ENCODE measurements at regions not wholly inside any gene's neighbourhood (a gene's known extent, or its start where the extent isn't known, plus 50 kb on each side); places are given as distances from the start of the nearest gene placed in this dataset.

DNA sequence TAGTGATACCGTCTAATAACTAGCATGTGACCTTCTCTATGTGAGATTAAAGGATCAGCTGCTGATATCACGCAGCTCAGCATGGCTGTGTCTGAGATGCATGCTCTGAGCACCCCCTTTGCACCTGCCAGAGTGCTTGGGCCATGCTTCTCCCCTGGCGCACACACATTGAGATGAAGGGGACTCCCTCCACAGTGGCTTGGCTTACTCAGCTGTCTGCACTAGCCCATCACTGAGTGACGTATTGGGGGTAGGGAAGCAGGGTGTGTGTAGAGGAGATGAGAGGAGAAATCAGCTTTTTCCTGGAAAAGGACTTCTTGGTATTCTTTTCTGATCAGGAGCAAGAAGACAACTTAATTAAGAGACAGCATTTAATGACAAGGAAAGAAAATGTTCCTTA is 216.5 kb downstream of the BLID start:
- no peak for TF ChIP-seq POLR2A (IDR thresholded peaks at IDR 0.05)
- TF ChIP-seq, protein P1, sequence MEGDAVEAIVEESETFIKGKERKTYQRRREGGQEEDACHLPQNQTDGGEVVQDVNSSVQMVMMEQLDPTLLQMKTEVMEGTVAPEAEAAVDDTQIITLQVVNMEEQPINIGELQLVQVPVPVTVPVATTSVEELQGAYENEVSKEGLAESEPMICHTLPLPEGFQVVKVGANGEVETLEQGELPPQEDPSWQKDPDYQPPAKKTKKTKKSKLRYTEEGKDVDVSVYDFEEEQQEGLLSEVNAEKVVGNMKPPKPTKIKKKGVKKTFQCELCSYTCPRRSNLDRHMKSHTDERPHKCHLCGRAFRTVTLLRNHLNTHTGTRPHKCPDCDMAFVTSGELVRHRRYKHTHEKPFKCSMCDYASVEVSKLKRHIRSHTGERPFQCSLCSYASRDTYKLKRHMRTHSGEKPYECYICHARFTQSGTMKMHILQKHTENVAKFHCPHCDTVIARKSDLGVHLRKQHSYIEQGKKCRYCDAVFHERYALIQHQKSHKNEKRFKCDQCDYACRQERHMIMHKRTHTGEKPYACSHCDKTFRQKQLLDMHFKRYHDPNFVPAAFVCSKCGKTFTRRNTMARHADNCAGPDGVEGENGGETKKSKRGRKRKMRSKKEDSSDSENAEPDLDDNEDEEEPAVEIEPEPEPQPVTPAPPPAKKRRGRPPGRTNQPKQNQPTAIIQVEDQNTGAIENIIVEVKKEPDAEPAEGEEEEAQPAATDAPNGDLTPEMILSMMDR (IDR thresholded peaks at IDR 0.05) = no peak
